DOHH2 (cell line): ENCODE measurements at regions not wholly inside any gene's neighbourhood (a gene's known extent, or its start where the extent isn't known, plus 50 kb on each side); places are given as distances from the start of the nearest gene placed in this dataset.

Experiments used
- H3F3A ChIP-seq: fragments of 200-600 bp; sonication (generic), shearing (Covaris generic); 2 replicates; pipeline ENCODE4 v1.6.0; 2016; ENCODE audit warnings: antibody characterized with exemption, mild to moderate bottlenecking; ENCODE audit not compliant: control insufficient read depth, insufficient read depth
- H3K27ac ChIP-seq: fragments of 200-600 bp; sonication (generic); 2 replicates; pipeline ENCODE4 v1.5.1; 2014; ENCODE audit warnings: low read depth, mild to moderate bottlenecking, low read length, moderate library complexity
- H3K27me3 ChIP-seq: fragments of 200-600 bp; sonication (generic); 2 replicates; pipeline ENCODE4 v1.6.1; 2014; ENCODE audit warnings: mild to moderate bottlenecking, low read length, mixed read lengths; ENCODE audit not compliant: control insufficient read depth
- H3K36me3 ChIP-seq: fragments of 200-600 bp; sonication (generic); 2 replicates; pipeline ENCODE4 v1.6.1; 2014; ENCODE audit warnings: mild to moderate bottlenecking, low read length, moderate library complexity, mixed read lengths; ENCODE audit not compliant: control insufficient read depth
- H3K4me1 ChIP-seq: fragments of 200-600 bp; sonication (generic); 2 replicates; pipeline ENCODE4 v1.6.1; 2014; ENCODE audit warnings: mild to moderate bottlenecking, low read length, mixed read lengths; ENCODE audit not compliant: control insufficient read depth
- H3K4me2 ChIP-seq: fragments of 200-600 bp; sonication (generic); 2 replicates; pipeline ENCODE4 v1.6.0; 2014; ENCODE audit warnings: mild to moderate bottlenecking, low read length, moderate library complexity
- H3K4me3 ChIP-seq: fragments of 200-600 bp; sonication (generic); 2 replicates; pipeline ENCODE4 v1.5.1; 2014; ENCODE audit warnings: mild to moderate bottlenecking, low read length, mixed read lengths
- H3K79me2 ChIP-seq: fragments of 200-600 bp; sonication (generic); 2 replicates; pipeline ENCODE4 v1.6.1; 2014; ENCODE audit warnings: mild to moderate bottlenecking, low read length, mixed read lengths; ENCODE audit not compliant: control insufficient read depth
- H3K9me2 ChIP-seq: fragments of 200-600 bp; sonication (generic); replicated peaks from 2 replicates; pipeline ENCODE4 v1.6.1; 2014; ENCODE audit warnings: mild to moderate bottlenecking, low read length, mixed read lengths; ENCODE audit not compliant: control insufficient read depth
- H3K9me3 ChIP-seq: fragments of 200-600 bp; sonication (generic); 2 replicates; pipeline ENCODE4 v1.6.1; 2014; ENCODE audit warnings: antibody characterized with exemption, low read length, mixed read lengths; ENCODE audit not compliant: control insufficient read depth, insufficient read depth
- H4K20me1 ChIP-seq: fragments of 200-600 bp; sonication (generic); 2 replicates; pipeline ENCODE4 v1.6.0; 2014; ENCODE audit warnings: low read depth, mild to moderate bottlenecking, antibody characterized with exemption, low read length, moderate library complexity; ENCODE audit not compliant: control insufficient read depth, insufficient read depth
- EZH2phosphoT487 ChIP-seq: fragments of 200-600 bp; sonication (generic); IDR thresholded peaks from 2 replicates; pipeline ENCODE4 v1.6.1; 2017; ENCODE audit warnings: borderline replicate concordance, mild to moderate bottlenecking, antibody characterized with exemption, low read length, moderate library complexity, mixed read lengths
- TF ChIP-seq, protein P1 (sequence below): fragments of 200-600 bp; sonication (generic); IDR thresholded peaks from one replicate; pipeline ENCODE4 v1.5.1; 2014; ENCODE audit warnings: antibody characterized with exemption, mild to moderate bottlenecking, low read depth, low read length; ENCODE audit not compliant: poor library complexity, severe bottlenecking

- Histone ChIP-seq H3K4me2 (no peak overlapping the region), H3F3A (peaks cover 5% of the 10 kb centered on the region; the same call in 1 of the 2 replicates), H3K79me2 (no peaks in the 10 kb centered on the region), H3K9me3 (no peaks in the 10 kb centered on the region), H3K27me3 (no peaks in the 10 kb centered on the region), H3K36me3 (no peaks in the 10 kb centered on the region), H3K4me3 (no peak overlapping the region), H3K9me2 (no peaks in the 10 kb centered on the region), H4K20me1 (no peaks in the 10 kb centered on the region), H3K4me1 (peaks cover 63% of the 10 kb centered on the region), H3K27ac (no peak overlapping the region)
- TF ChIP-seq EZH2phosphoT487 = no peak
- TF ChIP-seq, protein P1, sequence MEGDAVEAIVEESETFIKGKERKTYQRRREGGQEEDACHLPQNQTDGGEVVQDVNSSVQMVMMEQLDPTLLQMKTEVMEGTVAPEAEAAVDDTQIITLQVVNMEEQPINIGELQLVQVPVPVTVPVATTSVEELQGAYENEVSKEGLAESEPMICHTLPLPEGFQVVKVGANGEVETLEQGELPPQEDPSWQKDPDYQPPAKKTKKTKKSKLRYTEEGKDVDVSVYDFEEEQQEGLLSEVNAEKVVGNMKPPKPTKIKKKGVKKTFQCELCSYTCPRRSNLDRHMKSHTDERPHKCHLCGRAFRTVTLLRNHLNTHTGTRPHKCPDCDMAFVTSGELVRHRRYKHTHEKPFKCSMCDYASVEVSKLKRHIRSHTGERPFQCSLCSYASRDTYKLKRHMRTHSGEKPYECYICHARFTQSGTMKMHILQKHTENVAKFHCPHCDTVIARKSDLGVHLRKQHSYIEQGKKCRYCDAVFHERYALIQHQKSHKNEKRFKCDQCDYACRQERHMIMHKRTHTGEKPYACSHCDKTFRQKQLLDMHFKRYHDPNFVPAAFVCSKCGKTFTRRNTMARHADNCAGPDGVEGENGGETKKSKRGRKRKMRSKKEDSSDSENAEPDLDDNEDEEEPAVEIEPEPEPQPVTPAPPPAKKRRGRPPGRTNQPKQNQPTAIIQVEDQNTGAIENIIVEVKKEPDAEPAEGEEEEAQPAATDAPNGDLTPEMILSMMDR = no peak
Measured at GRCh38 chr21:25300632-25301031, 306.6 kb downstream of the MRPL39 start.

DNA sequence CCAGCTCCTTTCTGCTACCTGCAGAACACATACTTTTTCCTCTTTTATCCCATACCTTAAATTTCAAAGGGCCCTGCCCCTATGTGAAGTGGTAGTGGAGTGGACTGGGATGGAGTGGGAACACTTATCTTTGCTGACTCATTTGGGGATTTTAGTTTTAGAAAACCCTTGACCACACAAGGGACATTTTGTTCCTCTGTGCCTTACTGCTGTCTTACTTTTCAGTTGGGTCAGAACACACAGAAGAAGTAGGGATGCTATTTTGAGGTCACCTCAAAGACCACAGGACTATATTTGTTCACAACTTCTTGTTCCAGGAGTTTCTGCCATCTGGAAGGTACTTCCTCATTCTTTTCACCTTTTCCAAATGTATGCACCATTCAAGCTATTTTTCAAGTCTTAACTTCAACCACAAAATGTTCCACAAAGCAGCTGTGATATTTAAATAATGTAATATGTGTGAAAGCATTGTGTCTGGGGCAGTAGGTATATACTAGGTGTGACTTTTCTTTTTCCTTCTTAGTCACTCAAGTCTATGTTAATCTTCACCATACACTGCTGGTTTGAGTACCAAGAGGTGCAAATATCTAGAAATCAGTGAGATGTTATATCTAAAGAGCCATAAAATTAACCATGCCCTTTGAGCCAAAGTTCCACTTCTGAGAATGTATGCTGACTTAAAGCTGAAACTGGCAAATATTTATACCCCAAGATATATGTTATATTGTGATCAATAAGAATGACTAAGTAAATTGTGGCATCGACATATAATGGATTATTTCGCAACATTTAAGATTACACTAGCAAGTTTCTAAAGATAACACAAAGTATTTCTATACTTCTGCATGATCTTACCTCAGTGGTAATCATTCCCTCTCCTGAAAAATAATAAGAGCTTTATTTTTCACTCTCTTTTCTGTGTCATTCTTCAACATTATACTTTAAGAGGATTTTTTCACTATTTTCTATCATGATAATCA is 308.5 kb downstream of the MRPL39 start:
- peaks cover 5% of the 10 kb centered on the region; the same call in 1 of the 2 replicates for H3F3A ChIP-seq
- no peaks in the 10 kb centered on the region for H3K9me2 ChIP-seq
- H3K36me3 ChIP-seq = no peaks in the 10 kb centered on the region
- peaks cover 63% of the 10 kb centered on the region for H3K4me1 ChIP-seq
- TF ChIP-seq EZH2phosphoT487 = no peak
- TF ChIP-seq, protein P1 = no peak
- H3K79me2 ChIP-seq = no peaks in the 10 kb centered on the region
- H3K27me3 ChIP-seq = no peaks in the 10 kb centered on the region
- peak overlapping the region; percentile 34 for H3K4me3 ChIP-seq
- H4K20me1 ChIP-seq = no peaks in the 10 kb centered on the region
- 0 out of 2 replicates have a peak, but pooled peaks cover 4% of the 10 kb centered on the region for H3K9me3 ChIP-seq
- H3K27ac ChIP-seq = peak overlapping the region; percentile 68
- H3K4me2 ChIP-seq = peak overlapping the region; percentile 62

GRCh38 chr21:25297117-25297516 is 310.2 kb downstream of the MRPL39 start:
- Histone ChIP-seq H4K20me1 (no peaks in the 10 kb centered on the region), H3K4me2 (no peak overlapping the region), H3K79me2 (no peaks in the 10 kb centered on the region), H3K9me2 (no peaks in the 10 kb centered on the region), H3K4me3 (no peak overlapping the region), H3K9me3 (0 out of 2 replicates have a peak, but pooled peaks cover 4% of the 10 kb centered on the region), H3F3A (peaks cover 5% of the 10 kb centered on the region; the same call in 1 of the 2 replicates), H3K27me3 (no peaks in the 10 kb centered on the region), H3K4me1 (peaks cover 60% of the 10 kb centered on the region), H3K27ac (no peak overlapping the region), H3K36me3 (no peaks in the 10 kb centered on the region)
- TF ChIP-seq EZH2phosphoT487 = no peak
- TF ChIP-seq, protein P1 = no peak
